ENCODE measurements at regions not wholly inside any gene's neighbourhood (a gene's known extent, or its start where the extent isn't known, plus 50 kb on each side); places are given as distances from the start of the nearest gene placed in this dataset.

GRCh38 chr3:182451871-182452270 lies 341.4 kb upstream of the ATP11B start:
- no peak for DNase-seq (ENCODE audit: low read depth in 2 of 2)

GRCh38 chr3:182455011-182455410 lies 338.3 kb upstream of the ATP11B start:
- no peak for DNase-seq (ENCODE audit: low read depth in 2 of 2)

- DNase-seq (ENCODE audit: low read depth in 2 of 2), result no peak
Measured at GRCh38 chr3:182460303-182460702, 333.0 kb upstream of the ATP11B start.

- DNase-seq (ENCODE audit: low read depth in 2 of 2), result no peak
Measured at GRCh38 chr3:182462152-182462551, 331.2 kb upstream of the ATP11B start.

- DNase-seq (ENCODE audit: low read depth in 2 of 2), result no peak
Measured at GRCh38 chr3:182464513-182465145, 328.7 kb upstream of the ATP11B start.

- no peak for DNase-seq (ENCODE audit: low read depth in 2 of 2)
Measured at GRCh38 chr3:182465301-182466185, 327.8 kb upstream of the ATP11B start.

- DNase-seq (ENCODE audit: low read depth in 2 of 2), result no peak
Measured at GRCh38 chr3:182469086-182469485, 324.2 kb upstream of the ATP11B start.

- DNase-seq (ENCODE audit: low read depth in 2 of 2), result no peak
Measured at GRCh38 chr3:182470187-182470586, 323.1 kb upstream of the ATP11B start.

- no peak for DNase-seq (ENCODE audit: low read depth in 2 of 2)
Measured at GRCh38 chr3:182473191-182473710, 320.1 kb upstream of the ATP11B start.

GRCh38 chr3:182478369-182478768 lies 314.9 kb upstream of the ATP11B start:
- DNase-seq (ENCODE audit: low read depth in 2 of 2), result no peak

GRCh38 chr3:182479419-182480336 lies 313.6 kb upstream of the ATP11B start:
- DNase-seq (ENCODE audit: low read depth in 2 of 2), result no peak

- DNase-seq (ENCODE audit: low read depth in 2 of 2), result no peak
Measured at GRCh38 chr3:182482705-182483104, 310.6 kb upstream of the ATP11B start.

GRCh38 chr3:182484682-182485081 lies 308.6 kb upstream of the ATP11B start:
- DNase-seq (ENCODE audit: low read depth in 2 of 2), result no peak

GRCh38 chr3:182485301-182485700 lies 308.0 kb upstream of the ATP11B start:
- DNase-seq (ENCODE audit: low read depth in 2 of 2), result no peak

GRCh38 chr3:182486463-182486862 lies 306.8 kb upstream of the ATP11B start:
- no peak for DNase-seq (ENCODE audit: low read depth in 2 of 2)

GRCh38 chr3:182487143-182487542 lies 306.2 kb upstream of the ATP11B start:
- DNase-seq (ENCODE audit: low read depth in 2 of 2), result no peak

- DNase-seq (ENCODE audit: low read depth in 2 of 2), result no peak
Measured at GRCh38 chr3:182487611-182488010, 305.7 kb upstream of the ATP11B start.

- no peak for DNase-seq (ENCODE audit: low read depth in 2 of 2)
Measured at GRCh38 chr3:182490596-182491491, 302.5 kb upstream of the ATP11B start.

GRCh38 chr3:182491577-182491976 lies 301.7 kb upstream of the ATP11B start:
- DNase-seq (ENCODE audit: low read depth in 2 of 2), result no peak

GRCh38 chr3:182492536-182492935 lies 300.8 kb upstream of the ATP11B start:
- no peak for DNase-seq (ENCODE audit: low read depth in 2 of 2)

- no peak for DNase-seq (ENCODE audit: low read depth in 2 of 2)
Measured at GRCh38 chr3:182500289-182500688, 293.0 kb upstream of the ATP11B start.
